Activated T-helper 1 cell treated with anti-CD3 and anti-CD28 coated beads, Interleukin-12 subunit alpha, Interleukin-12 subunit beta, Interleukin-2, Interleukin-4 antibody, amounts not matched to agents 30 ng/mL and 10 ng/mL and 1 ng/mL, durations not matched to agents 14 hours and 24 hours and 36 hours (primary cell): ENCODE measurements at regions not wholly inside any gene's neighbourhood (a gene's known extent, or its start where the extent isn't known, plus 50 kb on each side); places are given as distances from the start of the nearest gene placed in this dataset.

Experiments used
- DNase-seq: peaks from one replicate; pipeline ENCODE4 v3.0.0; 2021; ENCODE audit warnings: low spot score
- H3K27ac Mint-ChIP-seq: one replicate; pipeline ENCODE4 v1.8.0; 2021; ENCODE audit warnings: mild to moderate bottlenecking, mixed read lengths
- H3K27me3 Mint-ChIP-seq: one replicate; pipeline ENCODE4 v1.8.0; 2022; ENCODE audit warnings: mild to moderate bottlenecking, moderate library complexity, mixed read lengths; ENCODE audit not compliant: insufficient read depth
- H3K36me3 Mint-ChIP-seq: one replicate; pipeline ENCODE4 v1.8.0; 2021; ENCODE audit warnings: low read depth, mixed read lengths
- H3K4me1 Mint-ChIP-seq: one replicate; pipeline ENCODE4 v1.8.0; 2021; ENCODE audit warnings: low read depth, mixed read lengths
- H3K4me3 Mint-ChIP-seq: one replicate; pipeline ENCODE4 v1.8.0; 2021; ENCODE audit warnings: mild to moderate bottlenecking, moderate library complexity, mixed read lengths
- H3K9me3 Mint-ChIP-seq: one replicate; pipeline ENCODE4 v1.8.0; 2021; ENCODE audit warnings: mixed read lengths
- intact Hi-C: fragments of 100-400 bp; cut with micrococcal nuclease; formaldehyde crosslinking; loops from one replicate; pipeline ENCODE4 v1.15.1; 2024

DNA sequence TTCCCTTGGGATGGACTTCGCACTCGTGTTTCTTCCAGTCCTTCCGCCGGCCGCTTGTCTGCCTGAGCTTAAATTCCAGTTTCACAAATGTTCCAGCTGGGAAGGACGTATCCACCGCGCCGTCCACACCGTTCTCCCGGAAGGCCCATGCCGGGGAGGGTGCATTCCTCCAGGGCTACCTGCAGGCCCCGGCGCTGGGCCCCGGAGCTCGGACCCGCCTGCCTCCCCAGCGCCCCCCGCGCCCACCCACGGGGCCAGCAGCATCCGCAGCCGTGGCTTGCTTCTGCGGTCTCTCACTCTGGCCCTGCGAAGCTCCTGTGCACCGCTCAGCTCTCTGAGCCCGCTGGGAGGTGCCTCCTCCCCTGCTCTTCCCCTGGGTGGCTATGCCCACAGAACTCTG is 2084.1 kb downstream of the TP53TG3F start:
- H3K9me3 Mint-ChIP-seq, result peaks cover 41% of the 10 kb centered on the region
- no peak for DNase-seq
- H3K4me1 Mint-ChIP-seq, result no peaks in the 10 kb centered on the region
- no peaks in the 10 kb centered on the region for H3K36me3 Mint-ChIP-seq
- intact Hi-C loops, result no loop called here
- no peak overlapping the region for H3K27ac Mint-ChIP-seq
- no peaks in the 10 kb centered on the region for H3K27me3 Mint-ChIP-seq
- no peak overlapping the region for H3K4me3 Mint-ChIP-seq

DNA sequence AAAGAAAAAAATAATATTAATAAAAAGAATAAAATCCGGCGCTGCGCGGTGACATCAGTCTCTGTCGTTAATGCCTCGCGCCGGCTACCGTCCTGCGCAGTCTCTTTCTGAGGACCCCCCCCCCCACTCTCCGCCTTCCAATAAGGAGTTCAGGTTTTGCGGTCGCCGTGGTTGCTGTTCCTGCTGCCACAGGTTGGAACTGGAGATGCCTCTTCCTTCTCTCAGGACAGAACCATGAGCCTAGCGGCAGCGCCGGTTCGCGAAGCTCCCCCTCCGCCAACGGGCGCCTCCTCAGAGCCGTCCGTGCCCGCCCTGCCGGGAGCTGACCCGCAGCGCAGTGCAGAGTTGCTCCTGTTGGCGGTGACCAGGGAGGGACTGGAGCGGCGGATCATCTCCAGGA is 2093.4 kb downstream of the TP53TG3F start:
- no peaks in the 10 kb centered on the region for H3K36me3 Mint-ChIP-seq
- intact Hi-C loops, result no loop called here
- no peaks in the 10 kb centered on the region for H3K27me3 Mint-ChIP-seq
- H3K9me3 Mint-ChIP-seq, result peaks cover 32% of the 10 kb centered on the region
- no peak for DNase-seq
- H3K4me3 Mint-ChIP-seq, result no peak overlapping the region
- H3K4me1 Mint-ChIP-seq, result no peaks in the 10 kb centered on the region
- no peak overlapping the region for H3K27ac Mint-ChIP-seq

DNA sequence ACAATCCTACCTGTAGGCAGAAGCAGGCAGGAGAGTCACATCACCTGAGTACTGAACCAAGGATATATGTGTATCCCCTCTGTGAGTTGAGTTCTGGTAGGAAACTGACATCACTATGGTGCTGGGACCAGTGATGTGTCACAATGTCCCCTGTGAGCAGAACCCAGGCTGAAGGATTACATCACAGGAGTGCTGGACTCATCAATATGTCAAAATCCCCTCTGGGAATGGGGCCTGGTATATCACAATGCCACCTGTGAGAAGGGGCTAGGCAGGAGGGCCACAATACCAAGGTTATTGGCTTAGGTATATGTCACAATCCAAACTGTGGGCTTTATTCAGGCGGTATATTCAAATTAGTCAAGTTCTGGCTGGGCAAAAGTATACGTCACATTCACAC is 2098.3 kb downstream of the TP53TG3F start:
- Mint-ChIP-seq H3K27me3 (no peaks in the 10 kb centered on the region), H3K4me1 (no peaks in the 10 kb centered on the region), H3K27ac (no peak overlapping the region), H3K9me3 (peaks cover 37% of the 10 kb centered on the region), H3K4me3 (no peak overlapping the region), H3K36me3 (no peaks in the 10 kb centered on the region)
- intact Hi-C loops, result no loop called here
- no peak for DNase-seq

DNA sequence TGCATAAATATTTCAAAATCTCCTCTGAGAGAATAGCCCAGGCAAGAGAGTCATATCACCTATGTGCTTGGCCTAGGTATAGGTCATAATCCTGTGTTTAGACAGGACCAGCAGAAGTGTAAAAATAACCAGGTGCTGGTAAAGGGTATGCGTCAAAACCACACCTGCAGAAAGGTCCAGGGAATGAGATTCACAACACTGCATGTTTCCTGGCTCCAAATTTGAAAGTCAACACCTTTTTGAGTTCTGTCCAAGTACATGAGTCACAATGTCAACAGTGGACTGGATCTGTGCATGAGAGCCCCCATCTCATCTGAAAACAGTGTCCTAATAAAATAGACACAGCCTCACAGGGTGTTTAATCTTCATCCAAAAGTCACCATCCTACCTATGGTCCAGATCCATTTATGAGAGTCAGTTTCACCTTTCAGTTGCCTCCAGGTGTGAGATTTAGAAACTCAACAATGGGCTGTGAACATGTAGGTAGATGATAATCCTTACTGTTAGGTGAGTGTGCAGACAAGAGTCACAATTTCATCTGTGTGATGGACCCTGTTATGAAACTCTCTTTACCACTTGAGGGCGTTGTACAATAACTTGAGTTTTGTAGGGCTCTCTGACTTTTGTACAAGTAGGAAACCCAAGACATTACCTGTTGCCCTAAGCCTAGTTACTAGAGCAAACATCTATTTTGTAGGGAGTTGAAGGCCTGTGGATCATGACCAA is 2100.7 kb downstream of the TP53TG3F start:
- no peaks in the 10 kb centered on the region for H3K36me3 Mint-ChIP-seq
- peaks cover 33% of the 10 kb centered on the region for H3K9me3 Mint-ChIP-seq
- no peaks in the 10 kb centered on the region for H3K4me1 Mint-ChIP-seq
- no peaks in the 10 kb centered on the region for H3K27me3 Mint-ChIP-seq
- DNase-seq, result no peak
- no peak overlapping the region for H3K27ac Mint-ChIP-seq
- intact Hi-C loops, result no loop called here
- H3K4me3 Mint-ChIP-seq, result no peak overlapping the region

DNA sequence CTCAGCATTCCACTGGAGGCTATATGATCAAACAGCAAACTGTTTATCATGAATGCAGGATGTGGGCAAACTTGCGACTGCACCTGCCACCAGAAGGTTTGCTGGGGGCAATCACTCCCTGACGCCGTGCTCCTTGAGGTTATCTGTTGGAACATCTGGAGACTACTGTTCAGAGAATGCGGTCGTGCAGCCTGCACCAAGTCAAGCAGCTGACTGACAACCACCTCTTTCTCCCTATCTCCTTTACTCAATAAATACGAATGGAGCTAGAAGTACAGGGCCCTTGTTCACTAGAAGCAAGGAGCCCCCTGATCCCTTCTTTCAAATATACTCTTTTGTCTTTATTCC is 2101.2 kb downstream of the TP53TG3F start:
- intact Hi-C loops, result no loop called here
- Mint-ChIP-seq H3K27ac (no peak overlapping the region), H3K4me3 (no peak overlapping the region), H3K4me1 (no peaks in the 10 kb centered on the region), H3K27me3 (no peaks in the 10 kb centered on the region), H3K36me3 (no peaks in the 10 kb centered on the region), H3K9me3 (peaks cover 29% of the 10 kb centered on the region)
- DNase-seq, result no peak

DNA sequence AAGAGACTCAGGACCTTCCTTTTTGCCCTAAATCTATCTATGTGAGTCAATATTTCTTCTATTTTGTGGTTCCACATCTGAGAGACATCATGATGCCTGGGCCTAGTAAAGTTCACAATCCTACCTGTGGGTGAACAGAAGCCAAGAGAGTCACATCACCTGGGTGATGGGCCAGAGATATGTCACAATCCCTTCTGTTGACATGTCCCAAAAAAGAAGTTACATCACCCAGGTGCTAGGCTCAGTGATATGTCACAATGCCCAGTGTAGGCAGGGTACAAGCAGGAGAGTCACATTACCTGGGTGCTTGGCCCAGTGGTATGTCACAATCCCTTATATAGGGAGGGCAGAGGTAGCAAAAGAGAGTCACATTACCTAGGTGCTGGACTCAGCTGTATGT is 2101.9 kb downstream of the TP53TG3F start:
- intact Hi-C loops, result no loop called here
- peaks cover 27% of the 10 kb centered on the region for H3K9me3 Mint-ChIP-seq
- no peak for DNase-seq
- no peak overlapping the region for H3K27ac Mint-ChIP-seq
- no peaks in the 10 kb centered on the region for H3K27me3 Mint-ChIP-seq
- no peaks in the 10 kb centered on the region for H3K36me3 Mint-ChIP-seq
- H3K4me3 Mint-ChIP-seq, result no peak overlapping the region
- H3K4me1 Mint-ChIP-seq, result no peaks in the 10 kb centered on the region

DNA sequence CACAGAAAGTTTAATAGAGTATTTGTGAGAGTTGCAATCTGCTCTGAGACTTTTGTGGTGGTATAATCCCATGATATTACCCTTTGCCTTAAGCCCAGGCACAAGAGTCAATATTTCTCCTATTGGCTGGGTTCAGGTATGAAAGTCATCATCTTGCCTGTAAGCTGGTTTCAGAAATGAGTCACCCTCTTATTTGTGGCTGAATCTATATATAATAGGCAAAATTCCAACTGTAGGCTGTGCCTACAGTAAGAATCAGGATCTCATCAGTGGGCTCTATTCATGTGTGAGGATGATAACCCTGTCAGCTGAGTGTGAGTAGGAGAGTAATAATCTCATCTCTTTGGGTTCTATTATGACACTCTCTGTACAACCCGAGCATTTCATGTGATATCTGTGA is 2103.1 kb downstream of the TP53TG3F start:
- no peak for DNase-seq
- Mint-ChIP-seq H3K9me3 (peaks cover 33% of the 10 kb centered on the region), H3K4me1 (no peaks in the 10 kb centered on the region), H3K36me3 (no peaks in the 10 kb centered on the region), H3K27me3 (no peaks in the 10 kb centered on the region), H3K4me3 (no peak overlapping the region), H3K27ac (no peak overlapping the region)
- intact Hi-C loops, result no loop called here

DNA sequence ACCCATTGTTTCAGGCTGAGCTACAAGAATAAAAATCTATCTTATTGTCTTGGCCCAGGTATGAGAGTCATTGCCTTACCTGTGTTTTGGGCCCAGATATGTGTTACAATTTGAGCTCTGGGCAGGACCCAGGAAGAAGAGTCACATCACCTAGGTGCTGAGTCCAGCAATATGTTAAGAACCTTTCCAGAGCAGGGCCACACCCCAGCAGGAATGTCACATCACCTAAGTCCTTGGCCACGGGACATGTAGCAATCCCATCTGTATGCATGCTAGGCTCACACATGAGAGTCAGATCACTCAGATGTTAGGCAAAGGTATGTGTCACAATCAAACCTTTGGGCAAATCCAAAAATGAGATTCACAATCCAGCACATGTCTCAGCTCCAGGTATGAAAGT is 2103.5 kb downstream of the TP53TG3F start:
- Mint-ChIP-seq H3K4me1 (no peaks in the 10 kb centered on the region), H3K36me3 (no peaks in the 10 kb centered on the region), H3K27ac (no peak overlapping the region), H3K4me3 (no peak overlapping the region), H3K9me3 (peaks cover 37% of the 10 kb centered on the region), H3K27me3 (no peaks in the 10 kb centered on the region)
- intact Hi-C loops, result no loop called here
- no peak for DNase-seq

DNA sequence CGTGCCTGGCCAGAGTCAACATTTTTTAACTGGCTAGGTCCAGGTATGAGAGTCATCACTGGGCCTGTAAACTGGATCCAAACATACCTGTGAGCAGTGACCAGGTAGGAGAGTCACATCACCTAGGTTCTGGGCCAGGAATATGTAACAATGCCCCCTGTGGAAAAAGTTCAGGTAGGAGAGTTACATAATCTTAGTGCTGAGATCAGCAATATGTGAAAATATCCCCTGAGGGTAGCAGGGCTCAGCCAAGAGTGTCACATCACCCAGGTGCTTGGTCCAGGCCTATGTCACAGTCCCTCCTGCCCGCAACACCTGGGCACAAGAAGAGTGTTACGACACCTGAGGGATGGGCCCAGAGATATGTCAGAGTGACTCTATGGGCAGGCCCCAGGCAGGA is 2104.7 kb downstream of the TP53TG3F start:
- Mint-ChIP-seq H3K27ac (no peak overlapping the region), H3K4me1 (no peaks in the 10 kb centered on the region), H3K36me3 (no peaks in the 10 kb centered on the region), H3K27me3 (no peaks in the 10 kb centered on the region), H3K4me3 (no peak overlapping the region), H3K9me3 (peaks cover 36% of the 10 kb centered on the region)
- intact Hi-C loops, result no loop called here
- no peak for DNase-seq

DNA sequence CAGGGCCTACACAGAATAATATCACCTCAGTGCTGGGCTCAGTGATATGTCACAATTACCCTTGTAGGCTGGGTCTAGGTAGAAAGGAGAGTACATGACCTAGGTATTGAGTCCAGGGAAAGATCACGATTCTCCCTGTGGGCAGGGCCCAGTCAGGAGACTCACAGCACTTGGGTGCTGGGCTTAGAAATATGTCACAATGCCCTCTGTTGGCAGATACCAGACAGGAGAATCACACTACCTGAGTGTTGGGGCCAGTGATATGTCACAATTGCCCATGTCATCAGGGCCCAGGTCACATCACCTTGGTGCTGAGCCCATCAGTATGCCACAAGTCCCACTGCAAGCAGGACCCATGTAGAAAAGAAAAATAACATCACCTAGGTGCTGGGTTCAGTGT is 2105.5 kb downstream of the TP53TG3F start:
- no peak overlapping the region for H3K27ac Mint-ChIP-seq
- H3K4me1 Mint-ChIP-seq, result no peaks in the 10 kb centered on the region
- intact Hi-C loops, result no loop called here
- H3K27me3 Mint-ChIP-seq, result no peaks in the 10 kb centered on the region
- peaks cover 34% of the 10 kb centered on the region for H3K9me3 Mint-ChIP-seq
- H3K4me3 Mint-ChIP-seq, result no peak overlapping the region
- DNase-seq, result no peak
- no peaks in the 10 kb centered on the region for H3K36me3 Mint-ChIP-seq

DNA sequence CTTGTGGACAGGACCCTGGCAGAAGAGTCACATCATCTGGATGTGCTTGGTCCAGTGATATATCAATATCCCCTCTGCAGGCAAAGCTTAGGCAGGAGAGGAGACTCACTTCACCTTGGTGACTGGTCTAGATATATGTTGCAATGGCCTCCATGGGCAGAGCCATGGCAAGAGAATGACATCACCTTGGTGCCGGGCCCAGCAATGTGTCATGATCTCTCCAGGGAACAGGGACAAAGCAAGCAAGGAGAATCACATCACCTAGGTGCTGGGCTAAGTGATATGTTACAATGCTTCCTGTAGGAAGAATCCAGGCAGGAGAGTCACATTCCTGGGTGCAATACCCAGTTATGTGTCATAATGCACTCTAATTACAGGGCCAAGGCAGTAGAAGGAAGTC is 2106.2 kb downstream of the TP53TG3F start:
- intact Hi-C loops, result no loop called here
- no peaks in the 10 kb centered on the region for H3K4me1 Mint-ChIP-seq
- H3K27ac Mint-ChIP-seq, result no peak overlapping the region
- peaks cover 39% of the 10 kb centered on the region for H3K9me3 Mint-ChIP-seq
- H3K36me3 Mint-ChIP-seq, result no peaks in the 10 kb centered on the region
- no peak for DNase-seq
- no peaks in the 10 kb centered on the region for H3K27me3 Mint-ChIP-seq
- H3K4me3 Mint-ChIP-seq, result no peak overlapping the region

DNA sequence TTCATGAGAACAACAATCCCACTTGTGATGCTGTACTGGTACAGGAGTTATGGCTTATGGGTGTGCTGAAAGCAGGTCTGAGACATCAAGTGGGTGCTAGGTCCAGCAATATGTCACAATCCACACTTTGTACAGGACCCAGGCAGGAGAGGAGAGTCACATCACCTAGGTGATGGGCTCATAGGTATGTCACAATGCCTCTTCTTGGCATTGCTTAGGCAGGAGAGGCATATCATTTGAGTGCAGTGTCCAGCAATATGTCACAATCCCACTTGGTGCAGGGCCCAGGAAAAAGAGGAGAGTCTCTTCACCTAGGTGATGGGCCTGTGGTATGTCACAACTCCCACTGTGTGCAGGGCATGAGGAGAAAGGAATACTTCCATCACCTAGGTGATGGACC is 2110.0 kb downstream of the TP53TG3F start:
- no peaks in the 10 kb centered on the region for H3K4me1 Mint-ChIP-seq
- H3K4me3 Mint-ChIP-seq, result no peak overlapping the region
- H3K36me3 Mint-ChIP-seq, result no peaks in the 10 kb centered on the region
- no peak overlapping the region for H3K27ac Mint-ChIP-seq
- intact Hi-C loops, result no loop called here
- no peak for DNase-seq
- no peaks in the 10 kb centered on the region for H3K27me3 Mint-ChIP-seq
- H3K9me3 Mint-ChIP-seq, result peaks cover 58% of the 10 kb centered on the region

DNA sequence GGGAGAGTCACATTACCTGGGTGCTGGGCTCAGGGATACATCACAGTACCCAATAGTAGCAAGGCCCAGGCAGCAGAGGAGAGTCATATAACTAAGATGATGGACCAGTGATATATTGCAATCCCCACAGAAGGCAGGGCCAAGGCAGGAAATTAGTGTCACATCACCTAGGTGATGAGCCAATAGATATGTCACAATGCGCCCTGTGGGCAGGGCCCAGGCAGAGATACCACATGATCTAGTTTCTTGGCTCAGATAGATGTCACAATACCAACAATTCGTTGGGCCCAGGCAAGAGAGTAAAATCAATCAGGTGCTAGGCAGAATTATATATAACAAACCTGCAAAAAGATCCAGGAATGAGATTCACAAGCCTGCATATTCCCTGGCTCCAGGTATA is 2111.5 kb downstream of the TP53TG3F start:
- H3K27ac Mint-ChIP-seq, result no peak overlapping the region
- DNase-seq, result no peak
- H3K4me1 Mint-ChIP-seq, result no peaks in the 10 kb centered on the region
- H3K9me3 Mint-ChIP-seq, result peaks cover 63% of the 10 kb centered on the region
- no peak overlapping the region for H3K4me3 Mint-ChIP-seq
- intact Hi-C loops, result no loop called here
- no peaks in the 10 kb centered on the region for H3K36me3 Mint-ChIP-seq
- no peaks in the 10 kb centered on the region for H3K27me3 Mint-ChIP-seq

DNA sequence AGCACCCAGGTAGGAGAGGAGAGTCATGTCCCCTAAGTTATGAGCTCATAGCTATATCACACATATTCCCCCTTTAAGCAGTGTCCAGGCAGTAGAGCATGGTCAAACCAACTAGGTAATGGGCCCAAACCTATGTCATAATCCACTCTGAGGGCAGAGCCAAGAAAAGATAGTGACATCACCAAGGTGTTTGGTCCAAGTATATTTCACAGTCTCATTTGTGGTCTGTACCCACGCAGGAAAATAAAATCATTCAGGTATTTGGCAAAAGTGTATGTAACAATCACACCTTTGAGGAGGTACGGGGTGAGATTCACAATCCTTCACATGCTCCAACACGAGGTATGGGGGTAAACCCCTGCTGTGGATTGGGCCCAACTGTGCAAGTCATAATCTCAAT is 2112.8 kb downstream of the TP53TG3F start:
- Mint-ChIP-seq H3K27me3 (no peaks in the 10 kb centered on the region), H3K4me3 (no peak overlapping the region), H3K27ac (no peak overlapping the region), H3K9me3 (peaks cover 61% of the 10 kb centered on the region), H3K4me1 (no peaks in the 10 kb centered on the region), H3K36me3 (no peaks in the 10 kb centered on the region)
- no peak for DNase-seq
- intact Hi-C loops, result no loop called here
